Inflammatory macrophage treated with lipopolysaccharide for 1 hour (primary cell): ENCODE measurements at regions not wholly inside any gene's neighbourhood (a gene's known extent, or its start where the extent isn't known, plus 50 kb on each side); places are given as distances from the start of the nearest gene placed in this dataset.
"Not testable (repeated sequence)": the region's sequence is repeated elsewhere in the genome, so short reads cannot be mapped to it uniquely, and the experiment has no call there.

Experiments
- DNase-seq, 2 donors: peaks; one replicate each; pipeline ENCODE4 v3.0.0-alpha.2; 2020 to 2022

DNA sequence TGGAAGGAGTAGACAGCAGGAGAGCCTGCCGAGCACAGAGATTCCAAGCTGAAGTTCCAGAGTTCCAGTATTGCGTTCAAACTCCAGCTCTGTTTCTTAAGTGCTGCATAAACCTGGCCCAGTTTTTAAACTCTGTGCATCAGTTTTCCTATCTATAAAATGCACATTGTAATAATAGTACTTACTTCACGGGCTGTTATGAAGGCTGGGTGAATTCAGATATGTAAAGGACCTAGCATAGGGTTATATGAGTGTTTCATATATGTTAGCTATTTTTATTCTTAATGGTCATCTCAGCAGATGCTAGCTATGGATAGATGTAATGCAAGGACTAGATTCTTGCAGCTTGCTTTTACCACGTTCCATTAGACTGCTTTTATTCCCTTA lies 293.1 kb upstream of the SEMA3C start:
- DNase-seq = no peak

DNA sequence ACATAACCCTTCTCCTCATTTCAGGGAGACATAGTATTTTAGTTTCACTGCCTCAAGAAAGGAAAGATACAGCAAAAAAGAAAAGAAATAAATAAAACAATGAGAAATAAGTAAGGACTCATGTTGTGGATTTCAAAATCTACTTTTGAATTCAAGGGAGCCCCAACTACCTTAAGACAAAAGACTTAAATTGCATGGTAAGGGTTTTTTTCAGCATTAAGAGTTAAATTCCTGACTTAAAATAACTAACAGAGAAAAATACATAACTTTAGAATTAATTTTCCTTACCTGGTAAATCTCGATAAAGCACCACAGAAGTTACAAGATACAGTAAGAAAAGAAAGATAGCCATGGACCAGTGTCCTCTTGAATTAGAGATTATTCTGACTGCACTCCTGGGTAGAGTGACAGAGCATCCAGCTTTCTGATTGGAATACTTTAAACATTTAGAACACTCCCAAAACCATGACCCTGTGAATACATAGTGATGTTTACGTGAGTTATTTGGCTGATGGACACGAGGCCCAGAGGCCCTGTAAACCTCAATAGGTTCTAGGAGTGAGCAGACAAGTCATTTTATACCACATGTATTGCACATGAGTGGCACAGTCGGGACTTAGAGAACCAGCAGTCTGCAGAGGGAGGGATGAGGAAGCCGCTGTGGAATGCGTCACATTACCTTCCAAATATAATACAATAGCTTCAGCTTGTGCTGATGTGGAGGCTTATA lies 292.5 kb upstream of the SEMA3C start:
- no peak for DNase-seq

DNA sequence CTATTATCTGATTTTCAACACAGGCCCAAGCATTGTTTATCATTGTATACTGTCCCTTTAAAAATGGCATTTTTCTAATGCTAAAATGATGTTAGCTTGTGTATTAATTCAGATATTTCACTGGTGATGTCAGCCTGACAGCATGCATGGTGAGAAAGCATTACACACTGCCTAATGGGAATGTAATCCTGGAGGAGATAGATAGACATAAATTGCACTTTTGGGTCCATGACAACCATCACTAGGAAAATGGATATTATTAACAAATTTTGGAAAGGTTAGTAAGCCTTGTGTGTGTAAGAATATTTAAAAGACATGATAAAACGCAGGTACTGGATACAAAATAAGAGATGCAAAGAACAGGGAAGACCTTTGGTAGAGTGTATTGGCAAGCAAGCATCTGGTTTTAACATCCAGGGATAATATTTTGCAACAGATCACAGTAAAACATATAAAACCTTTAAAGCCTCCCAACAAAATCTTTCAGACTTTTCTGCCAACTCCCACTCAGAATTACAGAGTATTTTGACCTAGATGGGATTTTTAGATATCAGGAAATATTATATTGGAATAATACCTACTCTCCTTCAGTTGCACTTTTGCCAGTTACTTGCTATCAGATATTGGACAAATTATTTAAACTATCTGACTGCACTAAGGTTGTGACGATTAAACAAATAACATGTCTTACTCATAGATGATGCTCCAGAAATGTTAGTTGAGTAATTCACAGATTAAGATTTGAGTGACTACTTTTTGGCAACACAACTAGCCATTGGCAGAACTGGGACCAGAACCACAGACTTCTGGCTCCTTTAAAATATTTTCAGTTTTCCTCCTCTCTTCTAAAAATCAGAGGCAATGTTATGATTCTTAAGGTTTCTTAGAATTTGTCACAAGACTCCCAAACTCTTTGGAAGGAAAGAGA lies 291.6 kb upstream of the SEMA3C start:
- DNase-seq = no peak

DNA sequence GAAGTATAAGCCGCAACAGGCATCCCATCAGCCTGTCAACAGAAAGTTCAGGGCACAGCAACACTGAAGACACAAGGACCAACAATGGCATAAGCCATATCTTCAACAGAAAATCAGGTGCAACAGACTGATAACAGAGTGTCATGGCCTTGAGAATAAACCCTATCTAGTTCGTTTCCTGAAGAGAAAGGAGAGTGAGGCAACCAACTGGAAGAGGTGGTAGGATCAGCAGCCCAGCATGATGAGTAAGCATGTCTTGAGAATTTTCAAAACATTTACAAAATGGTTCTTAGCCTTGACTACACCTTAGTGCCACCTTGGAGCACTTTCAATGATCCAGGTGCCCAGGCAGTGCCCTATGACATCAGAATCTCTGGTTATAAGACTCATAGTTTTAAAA lies 290.2 kb upstream of the SEMA3C start:
- DNase-seq = no peak

DNA sequence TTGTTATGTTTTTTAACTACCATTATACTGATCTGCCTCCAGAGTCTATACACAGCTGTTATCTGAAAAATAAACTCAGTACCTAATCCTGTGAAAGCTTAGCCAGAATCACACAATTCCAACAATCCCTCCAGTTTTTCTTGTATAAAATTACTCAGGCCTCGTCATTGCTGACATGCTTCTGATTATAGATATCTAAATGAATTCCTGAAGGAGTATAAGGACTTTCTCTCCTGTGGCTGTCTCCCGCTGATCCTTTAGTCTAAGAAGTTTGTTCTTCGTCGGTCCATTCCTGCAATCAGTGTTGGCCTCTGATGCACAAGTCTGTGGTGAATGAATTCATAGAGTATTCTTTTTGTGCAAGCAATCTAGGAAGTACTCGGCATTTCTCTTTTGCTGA lies 288.9 kb upstream of the SEMA3C start:
- no peak for DNase-seq

DNA sequence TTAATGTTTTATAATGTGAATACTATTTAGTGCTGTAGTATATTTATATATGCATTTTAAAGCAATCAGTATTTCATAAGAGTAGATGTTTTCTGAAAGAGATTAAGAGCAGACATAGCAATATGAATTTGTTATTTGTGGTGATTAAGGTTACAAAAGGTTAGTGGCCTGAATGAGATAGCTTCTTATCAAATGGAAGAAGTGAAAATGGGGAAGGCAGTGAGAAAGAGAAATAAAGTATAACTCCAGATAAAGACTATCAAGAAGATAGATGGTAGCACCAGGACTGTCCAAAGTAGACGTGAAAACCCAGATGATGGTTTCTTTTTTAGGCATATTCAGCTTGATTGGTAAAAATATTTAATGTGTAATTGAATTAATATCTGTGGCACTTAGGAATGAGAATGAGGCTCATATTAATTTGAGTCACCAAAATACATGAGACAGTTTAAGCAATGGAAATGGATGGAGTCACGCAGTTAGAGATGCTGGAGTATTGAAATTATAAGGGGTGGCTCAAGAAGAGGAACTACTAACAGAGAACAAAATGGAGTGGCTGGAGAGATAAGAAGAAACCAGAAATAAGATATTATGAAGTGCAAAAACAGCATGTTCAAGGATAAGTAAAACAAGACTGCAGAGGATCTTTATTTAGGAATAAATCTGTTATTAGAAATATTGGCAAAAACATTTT lies 288.0 kb upstream of the SEMA3C start:
- DNase-seq = no peak

DNA sequence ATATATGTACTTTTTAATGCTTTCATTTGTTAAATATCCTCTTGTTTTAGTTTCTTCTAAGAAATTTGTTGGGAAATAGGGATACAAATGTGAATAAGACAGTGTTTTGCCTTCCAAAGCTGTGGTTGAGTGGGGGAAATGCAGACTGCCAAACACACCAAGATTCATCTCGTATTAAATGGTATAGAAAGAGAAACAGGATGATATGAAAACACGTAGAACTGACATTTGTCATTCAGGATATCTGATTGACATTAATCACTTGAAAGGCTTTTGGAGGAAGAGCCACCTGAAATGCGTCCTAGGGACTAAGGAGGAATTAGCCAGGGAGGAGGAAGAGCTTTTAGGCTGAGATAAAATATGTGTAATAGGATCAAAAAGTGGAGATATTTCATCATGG lies 287.4 kb upstream of the SEMA3C start:
- no peak for DNase-seq

DNA sequence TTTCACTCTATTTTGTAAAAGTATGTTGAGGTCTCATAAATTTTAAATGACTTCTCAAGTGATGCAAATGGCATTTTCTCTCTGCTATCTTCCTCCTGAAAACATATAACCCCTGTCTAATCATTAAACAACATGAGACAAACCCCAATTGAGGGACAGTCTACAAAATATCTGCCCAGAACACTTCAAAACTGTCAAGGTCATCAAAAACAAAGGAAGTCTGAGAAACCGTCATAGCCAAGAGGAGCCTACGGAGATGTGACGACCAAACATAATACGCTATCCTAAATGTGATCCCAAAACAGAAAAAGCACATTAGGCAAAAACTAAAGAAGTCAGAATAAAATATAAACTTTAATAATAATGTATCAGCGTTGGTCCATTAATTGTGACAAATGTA lies 282.3 kb upstream of the SEMA3C start:
- DNase-seq = no peak

DNA sequence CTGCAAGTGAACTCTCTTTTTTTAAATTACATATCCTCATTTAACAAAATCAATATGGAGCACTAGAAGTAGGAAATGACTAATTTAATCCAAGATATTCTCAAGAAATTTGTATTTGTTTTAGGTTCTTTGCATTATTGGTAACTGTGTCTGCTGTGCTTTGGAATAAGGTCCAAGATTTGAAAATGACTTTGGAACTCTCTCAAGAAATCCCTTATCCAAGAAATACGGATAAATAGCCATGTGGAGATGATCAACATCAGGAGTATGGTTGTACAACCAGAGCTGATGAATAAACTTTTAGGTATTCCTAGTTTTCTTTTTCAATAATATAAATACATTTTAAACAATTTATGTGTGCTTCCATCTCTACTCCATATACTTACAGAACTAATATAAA lies 279.9 kb upstream of the SEMA3C start:
- no peak for DNase-seq

DNA sequence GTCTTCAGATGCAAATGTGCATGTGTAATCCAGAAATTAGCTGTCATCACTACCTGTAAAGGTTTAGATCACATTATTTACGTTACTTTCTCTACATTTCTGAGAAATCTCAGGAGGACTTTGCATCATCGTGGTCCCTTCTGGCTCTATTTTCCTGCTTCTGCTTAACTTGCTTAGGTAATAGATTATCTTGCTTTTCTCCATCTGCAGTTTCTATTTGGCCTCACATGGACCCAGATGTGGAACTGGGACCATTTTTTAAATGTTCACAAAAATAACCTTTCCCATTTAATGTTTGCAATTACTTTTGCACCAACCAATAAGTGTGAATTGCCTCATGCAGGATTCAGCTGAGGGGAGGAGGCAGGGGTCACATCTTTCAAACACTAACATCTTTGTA lies 278.4 kb upstream of the SEMA3C start:
- DNase-seq = no peak

DNA sequence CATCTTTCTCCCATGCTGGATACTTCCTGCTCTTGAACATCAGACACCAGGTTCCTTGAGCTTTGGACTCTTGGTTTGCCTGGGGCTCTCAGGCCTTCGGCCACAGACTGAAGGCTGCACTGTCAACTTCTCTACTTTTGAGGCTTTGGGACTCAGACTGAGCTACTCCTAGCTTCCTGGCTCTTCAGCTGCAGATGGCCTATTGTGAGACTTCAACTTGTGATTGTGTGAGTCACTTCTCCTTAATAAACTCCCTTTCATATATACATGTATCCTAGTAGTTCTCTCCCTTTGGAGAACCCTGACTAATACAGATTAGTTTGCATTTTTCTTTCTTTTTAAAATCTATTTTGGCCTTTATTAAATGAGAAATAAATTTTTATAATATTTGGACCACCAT lies 276.2 kb upstream of the SEMA3C start:
- DNase-seq = no peak

DNA sequence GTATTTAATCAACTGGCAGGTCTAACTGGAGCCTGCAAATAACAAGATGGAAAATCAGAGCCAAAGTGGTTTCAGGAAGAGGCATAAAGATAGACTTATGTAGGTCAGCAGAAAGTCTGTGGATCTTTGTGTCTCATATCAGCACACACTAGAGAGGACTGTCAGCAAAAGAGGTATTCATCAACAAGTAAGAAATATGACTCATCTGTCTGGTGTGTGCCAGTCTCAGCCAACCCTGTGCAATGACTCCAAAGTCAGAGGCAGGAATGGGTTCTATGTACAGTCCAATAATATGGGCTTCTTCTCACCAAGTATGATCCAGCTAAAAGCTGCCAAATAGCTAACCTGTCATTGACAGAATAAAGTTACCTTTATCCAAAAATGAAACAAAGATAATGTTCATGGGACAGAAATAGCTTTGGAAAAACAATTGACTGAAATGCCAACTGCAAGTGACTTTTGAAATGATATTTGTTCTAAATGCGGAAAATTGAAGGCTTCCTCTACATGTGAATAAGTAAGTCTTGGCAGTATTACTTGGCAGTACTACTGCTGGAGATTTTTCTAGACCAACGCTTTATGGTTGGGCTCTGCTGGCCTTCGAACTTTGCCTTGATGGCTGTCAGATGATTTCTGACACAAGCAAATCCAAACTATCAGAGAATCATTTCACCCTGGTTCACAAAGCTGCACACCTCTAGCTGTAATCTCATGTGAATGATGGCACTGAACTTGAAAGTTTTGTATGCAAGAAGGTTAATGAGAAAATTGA lies 272.3 kb upstream of the SEMA3C start:
- no peak for DNase-seq

DNA sequence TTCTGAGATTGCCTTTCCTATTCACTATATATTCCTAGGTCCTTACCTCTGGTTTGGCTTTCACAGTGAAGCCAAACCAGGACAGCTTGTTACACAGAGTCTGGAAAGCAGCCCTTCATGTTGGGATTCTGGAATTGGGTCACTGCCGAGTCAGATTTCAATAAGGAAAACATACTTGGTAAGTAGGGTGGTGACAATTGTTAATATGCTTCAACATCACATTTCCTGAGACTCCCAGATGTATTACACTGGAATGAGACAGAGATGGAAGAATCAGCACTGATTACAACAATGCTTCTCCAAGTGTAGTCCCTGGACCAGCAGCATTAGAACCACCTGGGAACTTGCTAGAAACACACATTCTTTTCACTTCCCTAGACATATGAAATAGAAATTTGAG lies 268.9 kb upstream of the SEMA3C start:
- no peak for DNase-seq

DNA sequence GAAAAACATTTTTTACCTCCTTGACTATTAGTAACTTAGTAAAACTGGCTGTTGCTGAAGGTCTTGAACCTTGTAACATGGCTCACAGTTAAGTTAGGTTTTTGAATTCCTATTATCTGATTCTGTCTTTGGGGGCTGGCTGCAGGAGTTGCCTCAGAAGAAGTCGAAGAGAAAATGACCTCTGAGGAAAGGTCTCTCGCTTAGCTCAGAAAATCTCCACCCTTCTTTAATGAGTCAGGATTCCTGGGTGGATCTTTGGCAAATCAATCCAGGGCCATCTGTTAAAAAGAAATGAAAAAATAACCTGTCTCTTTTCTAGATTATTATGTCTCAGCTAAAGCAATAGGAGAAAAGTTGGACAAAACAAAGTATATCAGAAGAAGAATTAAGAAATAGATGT lies 267.8 kb upstream of the SEMA3C start:
- no peak for DNase-seq

DNA sequence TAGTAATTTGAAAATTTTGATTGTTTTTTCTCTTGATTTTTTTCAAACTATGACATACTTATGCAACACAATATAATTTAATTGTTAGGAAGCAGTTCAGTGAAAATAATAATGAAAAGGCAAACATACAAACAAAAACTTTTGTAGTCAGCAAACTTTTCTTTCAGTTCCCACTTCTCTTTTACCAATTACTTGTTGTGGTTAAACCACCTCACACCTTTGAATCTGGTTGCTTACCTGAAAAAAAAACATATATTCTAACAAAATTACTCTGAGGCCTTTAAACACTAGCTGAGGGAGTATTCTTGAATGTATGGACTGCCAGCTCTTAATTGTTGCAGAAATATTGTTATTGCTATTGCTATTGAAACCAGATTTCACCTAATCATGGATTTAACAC lies 266.2 kb upstream of the SEMA3C start:
- DNase-seq = no peak

DNA sequence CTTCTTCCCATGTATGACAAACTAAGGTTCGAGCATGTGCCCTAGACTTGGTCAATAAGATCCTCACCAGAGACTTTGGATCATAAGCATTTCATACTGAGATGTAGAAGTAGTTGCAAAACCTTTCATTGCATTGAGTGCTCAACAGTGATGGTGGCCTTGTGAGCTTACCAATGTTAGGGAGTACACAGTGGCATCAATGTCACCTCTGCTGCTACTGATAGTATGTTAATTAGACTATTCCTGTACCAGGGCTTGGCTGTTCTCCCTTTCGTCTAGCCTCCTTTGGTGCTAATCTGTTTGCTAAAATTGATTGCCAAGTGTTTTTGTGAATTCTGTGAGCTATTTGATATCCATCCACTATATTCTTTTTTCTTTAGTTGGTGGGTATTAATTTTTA lies 264.5 kb upstream of the SEMA3C start:
- DNase-seq = no peak

DNA sequence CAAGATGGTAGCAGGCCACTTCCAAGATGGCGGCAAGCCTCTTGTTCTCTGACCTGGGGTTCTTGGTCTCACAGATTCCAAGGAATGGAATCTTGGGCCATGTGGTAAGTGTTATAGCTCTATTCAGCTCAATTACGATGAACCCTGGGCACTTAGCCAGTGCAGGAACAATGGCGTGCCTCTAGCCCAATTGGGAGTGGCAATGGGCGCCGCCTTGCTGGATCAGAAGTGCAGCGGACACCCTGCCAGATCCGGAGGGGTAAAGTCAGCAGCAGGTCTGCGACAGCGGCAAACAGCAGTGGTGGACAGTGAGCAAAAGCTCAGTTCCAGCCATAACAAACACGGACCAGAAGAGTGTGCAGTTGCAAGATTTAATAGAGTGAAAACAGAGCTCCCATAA lies 263.2 kb upstream of the SEMA3C start:
- not testable (repeated sequence) for DNase-seq

DNA sequence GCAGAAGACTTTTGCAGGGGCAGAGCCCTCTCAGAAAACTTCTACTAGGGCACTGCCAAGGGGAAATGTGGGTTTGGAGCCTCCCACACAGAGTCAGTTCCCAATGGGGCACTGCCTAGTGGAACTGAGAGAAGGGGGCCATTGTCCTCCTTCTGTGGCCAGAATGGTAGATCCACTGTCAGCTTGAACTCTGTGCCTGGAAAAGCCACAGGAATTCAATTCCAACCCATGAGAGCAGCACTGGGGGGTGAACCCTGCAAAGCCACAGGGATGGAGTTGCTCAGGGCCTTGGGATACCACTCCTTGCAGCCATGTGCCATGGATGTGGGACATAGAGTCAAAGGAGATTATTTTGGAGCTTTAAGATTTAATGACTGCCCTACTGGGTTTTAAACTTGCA lies 262.2 kb upstream of the SEMA3C start:
- DNase-seq = no peak

DNA sequence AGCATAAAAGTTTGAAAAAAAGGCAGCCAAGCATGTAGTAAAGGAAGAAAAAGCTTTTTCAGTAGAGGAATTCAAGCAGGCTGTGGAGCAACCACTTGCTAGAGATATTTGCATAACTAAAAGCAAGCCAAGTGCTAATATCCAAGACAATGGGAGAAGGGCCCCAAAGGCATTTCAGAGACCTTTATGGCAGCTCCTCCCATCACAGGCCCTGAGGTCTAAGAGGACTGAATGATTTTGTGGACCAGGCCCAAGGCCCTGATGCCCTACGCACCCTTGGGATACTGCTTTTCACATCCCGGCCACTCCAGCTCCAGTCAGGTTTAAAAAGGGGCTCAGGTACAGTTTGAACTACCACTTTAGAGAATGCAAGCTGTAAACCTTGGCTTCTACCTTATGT lies 261.7 kb upstream of the SEMA3C start:
- DNase-seq = no peak

DNA sequence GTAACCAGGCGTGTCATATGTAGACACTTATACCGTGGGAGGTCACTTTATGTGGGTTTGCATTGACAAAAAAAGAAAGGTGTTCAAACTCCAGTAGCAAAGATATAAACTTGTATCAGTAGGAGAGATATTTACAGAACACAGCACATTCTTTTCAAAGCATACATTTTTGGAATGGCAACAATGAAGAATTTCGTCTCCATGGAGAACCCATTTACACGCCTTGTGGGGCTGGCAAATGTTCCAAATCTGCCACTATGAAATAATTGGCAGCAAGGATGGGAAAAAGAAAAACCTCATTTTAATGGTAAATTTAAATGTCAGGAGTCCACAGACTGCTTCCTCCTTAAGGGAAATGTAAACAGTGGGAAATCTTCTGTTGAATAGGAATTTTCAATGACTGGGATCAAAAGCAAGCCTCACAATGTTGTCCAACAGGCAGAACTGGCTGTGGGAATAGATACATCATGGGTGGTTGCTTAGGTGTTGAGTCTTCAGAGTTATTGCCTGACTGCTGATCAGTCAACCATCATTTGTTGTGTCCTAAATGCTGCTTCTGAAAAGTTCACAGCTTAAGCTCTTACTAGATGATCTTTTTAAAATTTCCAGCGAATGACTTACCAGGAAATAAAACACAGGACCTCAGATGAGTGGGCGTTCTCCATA lies 256.6 kb upstream of the SEMA3C start:
- no peak for DNase-seq

DNA sequence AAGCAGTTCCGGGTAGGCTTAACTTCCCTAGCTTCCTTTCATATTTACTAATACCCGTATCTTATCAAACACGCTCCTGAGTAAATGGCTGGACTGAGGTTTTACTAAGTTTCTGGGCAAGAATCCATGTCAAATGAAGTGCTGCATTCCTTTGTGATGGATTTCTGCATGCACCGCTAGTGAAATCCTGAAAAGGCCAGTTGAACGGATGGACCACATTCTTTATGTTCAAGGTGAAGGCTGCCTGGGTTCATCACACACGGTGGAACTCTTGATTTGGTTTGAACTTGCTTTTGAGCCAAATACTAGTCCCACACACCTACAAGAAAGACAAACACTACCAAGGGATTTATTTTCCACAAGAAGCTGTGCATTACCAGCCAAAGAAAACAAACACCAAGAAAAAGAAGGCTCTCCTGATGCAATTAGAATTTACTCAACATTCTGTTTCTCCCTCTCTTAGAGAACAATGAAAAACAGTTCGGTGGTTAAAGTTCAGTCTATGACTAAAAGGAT lies 255.0 kb upstream of the SEMA3C start:
- DNase-seq = no peak

DNA sequence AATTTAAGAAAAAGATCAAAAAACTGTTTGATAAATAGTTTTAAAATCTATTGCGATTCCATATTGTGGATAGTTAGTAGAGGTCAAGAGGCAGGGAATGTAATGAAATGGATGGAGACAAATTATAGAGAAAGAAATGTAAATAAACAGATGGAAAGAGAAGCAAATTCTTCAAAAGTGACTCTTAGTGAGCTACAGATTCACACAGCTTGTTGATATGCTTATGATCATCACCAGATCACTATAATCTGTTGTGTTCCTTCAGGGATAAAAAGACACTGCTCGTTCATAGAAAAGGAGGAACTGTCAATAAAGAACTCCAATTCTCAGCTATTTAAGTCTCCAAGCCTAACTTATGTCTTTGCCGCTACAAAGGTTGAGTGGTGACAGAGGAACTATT lies 251.4 kb upstream of the SEMA3C start:
- DNase-seq = no peak
